ENCODE measurements at regions not wholly inside any gene's neighbourhood (a gene's known extent, or its start where the extent isn't known, plus 50 kb on each side); places are given as distances from the start of the nearest gene placed in this dataset.
A peak's percentile ranks its signal among the peaks of the same experiment; 100 is the strongest.

DNA sequence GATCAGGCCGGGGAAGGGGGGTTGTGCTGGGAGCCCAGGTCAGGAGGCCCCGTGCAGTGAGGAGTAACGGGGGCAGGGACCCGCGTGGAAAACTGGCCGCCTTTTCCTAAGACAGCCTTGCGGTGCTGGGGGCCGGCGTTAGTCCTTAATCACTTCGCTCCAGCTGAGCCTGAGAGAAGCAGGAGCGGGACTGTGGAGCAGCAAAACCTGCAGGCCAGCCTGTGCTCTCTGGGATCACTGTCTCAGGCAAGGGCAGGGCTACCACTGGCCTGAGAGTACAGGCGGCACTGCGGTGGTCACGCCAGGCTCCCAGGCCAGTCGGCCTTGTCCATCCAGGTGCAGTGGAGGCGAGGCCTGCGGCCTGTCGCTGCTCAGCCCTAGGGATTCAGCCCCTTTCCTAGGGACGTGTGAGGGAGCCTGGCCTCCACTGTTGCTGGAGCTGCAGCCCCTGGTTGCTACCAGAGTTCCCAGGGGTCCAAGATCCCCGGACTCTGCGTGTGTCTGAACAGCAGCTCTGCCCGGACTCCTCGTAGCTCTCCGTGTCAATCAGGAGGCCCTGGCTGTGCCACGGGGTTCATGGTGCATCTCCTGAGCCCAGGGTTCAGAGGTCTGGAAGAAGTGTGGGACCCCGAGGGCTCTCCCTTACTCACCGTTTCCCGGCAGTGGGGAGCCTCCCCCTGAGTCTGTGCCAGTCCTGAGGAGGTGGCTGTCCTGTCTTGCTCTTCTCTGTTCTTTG is 2141.7 kb upstream of the TENM3 start:
- no peak for DNase-seq

DNA sequence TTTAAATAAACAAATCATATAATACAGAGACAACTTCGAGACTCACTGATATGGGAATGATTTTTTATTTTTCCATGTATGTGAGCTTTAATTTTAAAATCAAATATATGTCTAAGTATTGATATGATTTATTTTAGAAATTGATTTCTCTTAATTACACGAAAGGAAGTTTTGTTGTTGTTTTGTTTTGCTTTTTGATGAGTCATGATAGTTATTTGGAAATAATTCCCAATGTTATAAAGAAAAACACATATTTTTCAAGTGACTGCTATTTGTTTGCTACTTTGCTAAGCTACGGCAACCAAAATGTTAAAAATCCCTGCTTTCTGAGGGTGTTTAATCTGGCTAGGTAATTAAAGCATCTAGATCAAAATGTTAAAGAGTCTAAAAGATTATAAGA is 2139.4 kb upstream of the TENM3 start:
- no peak for DNase-seq

DNA sequence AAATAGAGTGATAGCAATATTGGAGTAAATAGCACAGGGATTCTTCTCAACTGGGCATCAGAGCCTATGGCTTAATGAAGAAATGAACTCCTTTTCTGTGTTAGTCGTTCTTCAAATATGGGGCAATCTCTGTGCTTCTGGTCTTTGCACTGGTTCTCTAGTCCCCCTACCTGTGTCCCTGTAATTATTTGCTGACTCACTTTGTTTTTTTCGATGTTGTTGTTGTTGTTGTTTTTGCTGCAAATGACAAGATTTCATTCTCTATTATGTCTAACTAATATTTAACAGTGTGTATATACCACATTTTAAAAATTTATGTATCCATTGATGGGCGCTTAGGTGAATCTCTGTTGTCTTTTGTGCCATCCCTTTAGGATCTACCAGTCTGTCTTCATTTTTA is 2137.8 kb upstream of the TENM3 start:
- DNase-seq: no peak

DNA sequence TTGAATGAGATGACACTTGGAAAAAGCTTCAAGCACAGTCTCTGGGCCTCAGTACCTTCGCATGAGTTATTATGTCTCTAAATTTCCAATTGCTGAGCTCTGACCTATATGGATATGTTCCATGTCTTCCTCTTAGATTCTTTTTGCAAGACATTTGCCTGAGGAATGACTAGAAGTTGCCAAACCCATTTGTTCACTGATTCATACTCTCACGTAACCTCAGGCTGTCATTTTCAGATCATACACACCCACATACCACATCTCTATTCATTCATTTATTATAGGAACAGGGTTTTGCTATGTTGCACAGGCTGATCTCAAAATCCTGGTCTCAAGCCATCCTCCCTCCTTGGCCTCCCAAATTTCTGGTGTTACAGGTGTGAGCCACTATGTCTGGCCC is 2137.1 kb upstream of the TENM3 start:
- no peak for DNase-seq

DNA sequence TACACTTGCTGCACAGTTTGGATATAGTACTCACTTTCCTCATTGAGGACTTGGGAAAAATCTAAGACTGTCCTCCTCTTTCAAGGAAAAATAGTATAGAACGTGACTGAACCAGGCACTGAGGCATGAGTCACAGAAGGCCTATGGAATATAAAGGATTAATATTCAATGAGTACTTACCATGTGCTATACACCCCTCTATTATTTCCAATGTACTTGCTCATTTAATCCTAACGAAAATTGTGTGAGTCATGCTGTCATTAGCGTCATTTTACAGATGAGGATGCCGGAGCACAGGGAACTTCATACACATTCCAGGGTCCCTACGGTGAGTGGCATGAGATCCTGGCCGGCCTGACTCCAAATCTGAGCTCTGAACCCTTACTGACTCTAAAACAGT is 2136.2 kb upstream of the TENM3 start:
- DNase-seq: no peak

DNA sequence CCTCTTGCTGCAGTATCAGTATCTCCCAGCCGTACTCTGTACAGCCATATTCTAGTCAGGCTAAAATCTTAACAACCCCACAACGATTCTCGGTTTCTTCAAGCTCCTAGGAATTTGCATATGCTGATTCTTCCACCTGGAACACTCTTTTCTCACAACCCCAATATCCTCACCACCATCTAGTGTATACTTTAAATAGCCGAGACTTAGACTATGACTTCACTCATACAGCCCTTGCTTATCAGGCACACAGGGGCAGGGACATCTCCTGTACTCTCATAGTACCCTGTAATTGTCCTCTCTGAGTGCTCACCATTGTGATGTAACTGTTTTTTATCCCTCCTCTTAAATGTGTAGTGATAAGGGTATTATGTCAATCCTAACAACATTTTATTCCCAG is 2126.4 kb upstream of the TENM3 start:
- no peak for DNase-seq

DNA sequence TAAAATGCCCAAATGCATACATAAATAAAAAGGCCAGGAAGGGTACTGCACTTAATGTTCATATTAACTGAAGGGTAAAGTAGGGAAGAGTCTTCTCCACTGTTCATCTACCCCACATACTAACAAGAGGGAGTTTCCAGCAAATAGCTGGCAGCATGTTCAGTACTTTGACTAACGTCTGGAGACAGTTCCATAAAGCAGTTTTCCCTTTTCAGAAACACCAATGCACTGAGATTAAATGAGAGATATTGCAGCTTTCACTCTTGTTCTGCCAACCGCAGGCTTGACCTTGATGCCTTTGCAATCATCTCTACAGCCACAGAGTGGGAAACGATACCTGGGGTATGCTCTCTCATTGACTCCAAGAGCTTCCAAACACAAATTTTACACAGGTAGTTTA is 2123.1 kb upstream of the TENM3 start:
- DNase-seq: no peak

DNA sequence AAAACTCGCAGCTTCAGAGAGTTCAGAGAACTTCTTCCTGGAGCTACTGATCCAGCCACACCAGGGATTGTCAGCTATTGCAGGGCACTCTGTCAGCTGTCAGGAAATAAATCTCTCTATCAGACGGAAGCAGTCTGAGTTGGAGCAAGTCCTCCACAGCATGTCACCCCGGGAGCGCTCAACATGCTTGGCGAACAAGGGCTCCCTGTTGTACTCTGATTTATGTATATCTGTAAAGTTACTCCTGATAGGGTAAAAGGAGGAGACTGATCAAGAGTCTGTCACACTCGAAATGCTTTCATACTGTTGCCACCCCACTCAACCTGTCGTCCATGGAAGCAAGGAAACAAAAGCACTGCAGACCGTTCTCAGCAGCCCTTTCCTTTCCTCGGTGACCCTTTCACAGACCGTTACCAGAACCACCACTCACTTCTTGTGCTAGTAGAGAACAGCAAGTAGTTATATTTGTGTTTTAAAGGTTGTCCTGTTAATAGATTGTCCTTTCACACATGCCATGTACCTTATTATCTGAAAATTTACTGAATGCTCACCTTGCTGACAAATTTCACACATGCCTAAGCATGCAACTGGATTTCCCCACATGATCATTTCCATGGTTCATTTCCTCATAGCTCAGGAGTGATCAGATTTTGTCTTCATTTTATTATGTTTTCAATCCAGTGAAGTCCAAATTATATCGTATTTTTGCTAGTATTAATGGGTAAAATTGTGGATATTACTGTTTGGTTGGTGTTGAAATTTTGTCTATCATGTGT is 2108.9 kb upstream of the TENM3 start:
- peak; percentile 17 for DNase-seq

DNA sequence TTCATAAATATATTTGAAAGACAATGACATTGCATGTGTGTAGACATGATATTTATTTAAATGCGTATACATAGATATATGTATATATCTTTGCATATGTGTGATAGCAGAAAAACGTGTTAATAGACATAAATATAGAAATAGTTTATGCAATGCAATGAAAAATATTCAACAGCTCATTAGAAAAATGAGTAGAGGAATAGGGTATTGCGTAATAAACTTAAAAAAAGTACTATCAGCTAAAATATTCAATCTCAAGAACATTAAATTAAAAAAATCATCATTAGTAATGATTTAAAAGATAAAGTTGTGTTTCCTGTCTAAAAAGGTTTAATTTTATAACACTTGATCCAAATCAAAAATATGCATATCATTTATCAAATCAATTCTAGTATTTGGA is 2101.5 kb upstream of the TENM3 start:
- DNase-seq: no peak

DNA sequence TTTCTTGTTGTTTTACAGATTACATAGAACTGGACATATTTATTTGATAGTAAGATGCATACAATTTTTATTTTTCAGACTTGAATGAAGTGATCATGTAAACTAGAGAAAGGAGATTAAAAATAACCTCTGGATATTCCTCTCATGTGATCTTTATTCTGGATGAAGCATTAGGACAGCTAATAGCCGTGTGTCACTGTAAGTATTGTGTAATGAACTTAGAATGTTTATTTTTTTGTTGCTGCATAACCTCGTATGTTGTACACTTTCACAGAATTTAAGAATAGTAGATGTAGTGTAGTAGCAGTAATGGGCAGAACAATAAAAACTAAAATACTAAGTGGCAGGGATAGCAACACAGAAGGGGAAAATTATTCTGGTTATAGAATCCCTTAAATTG is 2094.5 kb upstream of the TENM3 start:
- DNase-seq: no peak

DNA sequence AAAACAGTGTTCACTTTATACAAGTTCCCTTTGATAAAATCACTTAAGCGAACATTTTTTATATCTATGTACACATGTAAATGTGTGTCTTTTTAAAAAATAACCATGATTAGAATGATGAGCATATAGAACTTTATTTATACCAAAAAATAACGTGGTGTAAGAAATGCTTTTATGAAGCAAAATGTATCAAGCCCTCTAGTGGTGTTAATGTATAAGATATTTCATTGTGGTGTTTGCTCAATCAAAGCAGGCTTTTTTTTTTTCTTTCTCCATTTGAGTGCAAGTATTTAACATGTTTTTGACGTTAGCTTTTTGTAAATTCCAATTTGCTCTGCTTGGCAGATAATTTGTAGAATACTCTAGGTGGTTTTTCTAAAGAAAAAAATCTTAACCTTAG is 2092.4 kb upstream of the TENM3 start:
- peak; percentile 43 for DNase-seq

DNA sequence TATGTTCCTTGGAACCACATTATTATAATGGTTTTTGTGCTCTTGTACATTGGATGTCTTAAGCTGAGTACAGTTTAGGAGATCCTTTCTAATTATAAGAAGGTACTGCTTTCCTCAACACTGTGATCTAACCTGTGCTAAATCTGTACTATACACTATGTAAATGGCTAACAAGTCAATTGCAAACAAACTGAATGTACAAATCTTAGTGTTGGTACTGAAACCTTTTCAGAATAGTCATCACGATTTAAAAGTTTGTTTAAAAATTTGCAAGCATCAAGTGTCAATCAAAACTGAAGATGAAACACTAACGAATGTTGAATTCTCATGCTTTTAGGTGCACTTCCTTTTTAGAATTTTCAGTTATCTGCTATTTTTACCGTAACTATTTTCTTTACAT is 2090.4 kb upstream of the TENM3 start:
- DNase-seq: no peak

DNA sequence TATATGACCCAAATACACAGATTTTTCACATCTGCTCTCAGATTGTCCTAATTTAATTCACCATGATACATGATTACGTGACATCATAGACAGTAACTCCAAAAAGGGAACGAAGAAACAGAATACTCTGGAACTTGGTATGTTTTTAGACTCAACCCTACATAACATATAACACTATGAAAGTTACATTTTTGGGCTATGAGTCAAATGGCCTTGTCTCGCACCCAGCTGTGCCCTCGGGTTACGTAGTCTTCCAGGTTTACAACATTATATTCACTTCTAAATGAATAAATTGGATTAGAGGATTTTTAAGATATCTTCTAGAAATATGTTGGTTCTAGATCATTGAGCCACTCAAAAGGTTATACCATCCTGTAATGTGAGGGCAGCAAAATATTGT is 2089.6 kb upstream of the TENM3 start:
- peak; percentile 25 for DNase-seq

DNA sequence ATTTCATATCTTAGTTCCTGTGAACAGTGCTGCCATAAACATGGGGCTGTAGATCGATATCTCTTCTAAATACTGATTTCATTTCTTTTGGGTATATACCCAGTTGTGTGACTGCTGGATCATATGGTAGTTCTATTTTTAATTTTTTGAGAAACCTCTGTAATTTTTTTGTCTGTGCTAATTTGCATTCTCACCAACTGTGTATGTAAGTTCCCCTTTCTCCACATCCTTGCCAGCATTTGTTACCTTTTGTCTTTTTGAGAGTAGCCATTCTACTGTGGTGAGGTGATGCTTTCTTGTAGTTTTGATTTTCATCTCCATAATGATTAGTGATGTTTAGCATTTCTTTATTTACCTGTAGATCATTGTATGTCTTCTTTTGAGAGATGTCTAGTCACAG is 2086.5 kb upstream of the TENM3 start:
- DNase-seq: peak; percentile 2

DNA sequence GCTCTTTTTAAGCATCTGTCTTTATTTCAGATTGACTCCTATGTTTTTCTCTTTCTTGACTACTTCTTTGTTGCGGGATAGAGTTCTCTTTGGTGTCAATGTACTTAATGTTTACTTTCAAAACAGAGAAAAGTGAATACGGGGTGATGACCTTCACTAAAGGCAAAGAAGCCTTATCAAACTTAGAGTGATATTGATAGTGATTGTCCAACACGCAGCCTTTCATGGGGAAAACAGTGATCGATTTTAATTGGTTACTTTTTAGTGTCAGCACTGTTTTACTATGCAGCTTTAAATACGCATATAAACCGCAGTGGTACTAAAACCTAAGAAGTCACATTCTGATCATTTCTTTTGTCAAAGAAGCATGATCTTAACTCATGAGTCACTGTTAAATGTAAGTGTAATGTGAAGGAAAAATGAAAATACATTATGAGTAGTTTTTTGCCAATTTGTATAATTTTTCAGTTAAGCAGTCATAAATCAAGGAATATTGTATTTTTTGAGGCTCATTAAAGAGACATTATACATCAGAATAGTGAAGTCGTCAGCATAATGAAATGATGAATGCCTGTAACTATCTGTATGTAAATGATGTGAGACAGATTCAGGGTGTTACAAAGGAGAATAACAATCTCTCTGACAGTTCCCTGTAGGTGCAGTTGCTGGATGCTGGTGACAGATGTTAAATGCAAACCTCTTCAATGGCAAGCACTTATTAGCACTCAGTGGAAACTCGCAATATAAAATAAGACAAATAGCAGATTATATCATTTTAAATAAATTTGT is 2082.8 kb upstream of the TENM3 start:
- no peak for DNase-seq

DNA sequence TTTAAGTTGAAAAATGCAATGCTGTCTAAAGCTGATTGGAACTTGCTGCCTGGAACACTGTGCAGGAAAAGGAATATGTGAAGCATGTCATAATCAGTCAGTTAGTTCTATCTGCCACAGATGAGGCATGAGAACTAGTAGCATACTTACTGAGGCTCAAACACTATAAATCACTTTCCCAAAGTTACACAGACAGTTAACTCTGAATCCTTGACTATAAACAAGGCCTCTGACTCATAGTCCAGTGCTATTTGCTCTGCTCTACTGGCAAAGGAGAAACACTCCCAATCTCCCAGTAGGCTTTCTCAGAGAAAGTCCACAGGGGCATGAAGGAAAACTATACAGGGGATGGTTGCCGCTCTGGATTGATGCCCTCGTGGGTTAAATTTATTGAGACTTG is 2078.4 kb upstream of the TENM3 start:
- DNase-seq: peak; percentile 27

DNA sequence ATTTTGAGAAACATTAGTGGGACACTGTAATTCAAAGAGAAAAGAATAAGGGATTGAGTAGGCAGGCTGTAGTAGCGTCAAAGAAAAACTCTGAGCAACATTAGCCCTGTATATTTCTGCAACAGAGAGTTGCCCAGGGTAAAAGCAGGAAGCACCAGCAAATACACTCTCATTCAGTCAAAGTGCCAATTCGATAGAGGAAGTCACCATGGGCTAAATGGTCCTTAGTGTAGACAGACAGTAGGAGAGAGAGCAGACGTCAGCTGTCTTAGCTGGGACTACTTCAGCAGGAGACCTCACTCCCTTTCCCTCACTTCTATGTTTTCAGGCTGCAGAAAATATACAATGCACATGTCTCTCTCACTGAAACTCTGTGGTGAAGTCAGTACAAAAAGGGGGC is 2073.8 kb upstream of the TENM3 start:
- DNase-seq: peak; percentile 63

DNA sequence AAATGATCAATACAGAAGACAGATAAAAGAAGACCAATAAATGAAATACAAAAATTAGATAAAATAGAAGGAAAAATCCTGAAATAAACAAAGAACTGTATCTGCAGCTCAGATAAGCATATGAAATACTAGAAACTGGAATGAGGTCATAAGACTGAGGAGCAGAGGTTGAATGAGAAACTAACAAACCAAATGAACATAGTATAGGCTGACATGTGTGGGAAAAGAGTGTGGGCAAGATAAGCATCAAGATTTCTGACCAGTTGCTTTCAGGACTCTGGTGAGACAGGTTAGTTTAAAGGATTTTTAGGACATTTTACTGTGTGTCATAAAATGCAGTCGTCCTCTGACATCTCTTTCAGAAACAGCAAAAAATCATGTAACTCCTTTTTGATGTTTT is 2073.2 kb upstream of the TENM3 start:
- DNase-seq: no peak

DNA sequence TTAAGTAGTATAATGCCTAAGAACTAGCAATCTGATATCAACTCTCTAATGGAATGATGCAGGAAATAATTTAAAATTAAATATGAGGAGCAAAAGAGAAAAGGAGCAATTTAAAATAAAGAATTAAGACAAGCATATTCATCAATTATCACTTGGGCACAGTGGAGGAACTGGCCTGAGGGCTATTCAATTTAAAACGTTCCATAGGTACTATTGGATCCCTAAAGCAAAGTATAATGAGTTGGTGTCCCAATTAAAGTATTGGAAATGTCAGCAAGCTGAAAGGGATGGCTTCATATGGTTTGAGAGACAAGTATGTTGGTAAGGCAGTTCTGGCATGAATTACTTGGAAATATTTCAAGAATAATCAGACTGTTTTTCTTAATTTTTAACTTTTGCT is 2064.1 kb upstream of the TENM3 start:
- no peak for DNase-seq

DNA sequence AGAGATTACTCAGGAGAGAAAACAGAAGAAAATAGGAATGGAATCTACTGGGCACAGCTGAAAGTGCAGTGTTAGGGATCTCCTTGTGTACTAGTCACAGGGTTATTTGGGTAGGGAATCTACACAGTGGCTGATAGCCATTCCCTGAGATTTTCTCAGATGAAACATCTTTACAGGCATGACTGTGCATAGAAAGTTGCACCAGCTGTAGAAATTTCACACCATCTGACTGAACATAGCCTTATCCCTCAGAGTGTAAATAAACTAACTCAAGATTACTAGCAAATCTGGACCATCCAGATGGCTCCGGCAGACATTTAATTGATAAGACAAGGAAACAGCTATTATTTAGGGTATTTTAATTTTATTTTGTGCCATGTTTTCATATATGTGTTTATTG is 2053.5 kb upstream of the TENM3 start:
- no peak for DNase-seq

DNA sequence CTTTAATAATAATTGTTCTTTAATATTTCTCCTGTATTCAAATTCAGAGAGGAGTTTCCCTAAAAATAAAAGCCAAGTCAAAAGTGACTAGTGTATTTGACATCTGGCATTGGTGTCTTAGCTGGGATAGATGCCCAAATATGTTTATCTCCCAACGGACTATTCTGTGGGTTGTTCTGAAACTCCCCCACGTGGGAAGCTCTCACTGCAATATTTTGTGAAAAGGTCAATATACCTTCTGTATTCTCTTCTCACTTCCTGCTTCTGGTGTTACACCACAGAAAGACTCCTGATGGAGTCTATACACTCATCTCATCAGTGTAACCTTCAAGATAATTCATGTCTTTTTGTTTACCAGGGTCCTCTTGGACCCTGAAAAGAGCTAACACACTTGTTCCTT is 2052.8 kb upstream of the TENM3 start:
- peak; percentile 30 for DNase-seq

DNA sequence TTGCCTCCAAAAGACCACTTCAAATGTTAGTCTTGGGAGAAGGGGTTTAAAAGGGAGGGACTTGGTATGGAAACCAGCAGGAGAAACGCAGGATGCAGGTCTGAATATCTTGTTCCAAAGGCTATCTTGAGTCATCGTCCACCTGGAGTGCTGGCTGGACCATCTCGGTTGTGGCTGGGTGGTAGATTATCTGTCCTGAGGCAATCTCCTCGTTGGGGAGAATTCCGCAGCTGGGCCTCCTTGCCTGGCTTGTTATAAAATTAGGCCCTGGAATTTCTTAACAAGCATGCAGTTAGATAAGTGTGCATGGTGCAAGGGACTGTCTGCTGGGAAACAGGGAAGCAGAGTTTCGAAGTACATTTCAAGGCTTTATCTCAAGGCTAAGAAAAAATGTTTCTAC is 2045.7 kb upstream of the TENM3 start:
- no peak for DNase-seq

DNA sequence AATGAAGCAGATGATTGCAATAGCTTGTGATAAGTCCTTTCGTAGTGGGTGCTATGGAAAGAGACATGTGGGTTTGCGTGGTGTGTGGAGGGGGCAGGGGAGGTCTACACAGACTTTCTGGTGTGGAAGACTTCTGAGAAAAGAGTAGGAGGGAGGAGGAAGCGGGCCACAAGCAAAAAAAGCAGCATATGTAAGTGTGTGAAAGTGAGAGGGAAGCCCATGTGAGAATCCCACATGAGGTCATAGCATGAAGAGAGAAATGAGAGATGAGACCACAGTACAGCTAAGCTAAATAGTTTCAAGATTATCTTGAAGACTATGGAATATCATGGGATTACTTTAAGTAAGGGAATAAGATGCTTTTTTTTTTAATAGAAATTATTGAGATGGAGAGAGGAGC is 2039.9 kb upstream of the TENM3 start:
- DNase-seq: peak; percentile 5

DNA sequence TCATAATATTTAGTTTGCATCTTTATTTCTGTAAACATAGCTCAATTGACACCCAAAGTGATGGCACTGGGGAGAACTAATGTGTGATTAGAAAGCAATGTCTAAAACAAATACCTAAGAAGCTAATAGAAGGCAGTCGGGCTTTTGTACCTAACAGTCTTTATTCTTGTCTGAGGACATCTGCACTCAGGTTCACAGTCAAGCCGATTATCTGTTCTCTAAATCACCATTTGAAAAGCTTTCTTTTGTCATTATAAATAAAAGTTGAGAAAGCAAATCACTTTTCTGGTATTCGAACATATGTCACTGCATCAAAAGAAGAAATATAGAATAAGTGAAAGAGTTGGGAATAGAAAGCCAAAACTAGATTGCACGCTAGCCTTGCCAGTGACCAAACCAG is 2037.9 kb upstream of the TENM3 start:
- DNase-seq: no peak
